ENCODE measurements at regions not wholly inside any gene's neighbourhood (a gene's known extent, or its start where the extent isn't known, plus 50 kb on each side); places are given as distances from the start of the nearest gene placed in this dataset.

- no peak for DNase-seq
Measured at GRCh38 chr15:73001840-73002239, 50.4 kb upstream of the NEO1 start.

GRCh38 chr15:73000293-73000692, 52.0 kb upstream of the NEO1 start:
- no peak for DNase-seq

- DNase-seq = no peak
Measured at GRCh38 chr15:72999586-72999985, 52.7 kb upstream of the NEO1 start.

- DNase-seq = no peak
Measured at GRCh38 chr15:72998681-72999466, 53.4 kb upstream of the NEO1 start.

GRCh38 chr15:72998226-72998625, 54.0 kb upstream of the NEO1 start:
- no peak for DNase-seq

GRCh38 chr15:72995849-72996248, 56.4 kb upstream of the NEO1 start:
- no peak for DNase-seq

GRCh38 chr15:72994534-72995177, 57.6 kb upstream of the NEO1 start:
- no peak for DNase-seq

- DNase-seq = no peak
Measured at GRCh38 chr15:72992841-72993252, 59.4 kb upstream of the NEO1 start.

GRCh38 chr15:72991026-72991425, 61.2 kb upstream of the NEO1 start:
- DNase-seq = no peak

GRCh38 chr15:72983801-72984545, 68.3 kb upstream of the NEO1 start:
- no peak for DNase-seq

GRCh38 chr15:72982714-72983113, 69.5 kb upstream of the NEO1 start:
- DNase-seq = no peak

- no peak for DNase-seq
Measured at GRCh38 chr15:72980661-72981060, 71.6 kb upstream of the NEO1 start.

- DNase-seq = no peak
Measured at GRCh38 chr15:72979791-72980190, 72.5 kb upstream of the NEO1 start.

GRCh38 chr15:72979308-72979707, 73.0 kb upstream of the NEO1 start:
- no peak for DNase-seq

GRCh38 chr15:72978223-72978622, 74.0 kb upstream of the NEO1 start:
- DNase-seq = no peak

GRCh38 chr15:72972362-72972761, 79.9 kb upstream of the NEO1 start:
- DNase-seq = no peak

GRCh38 chr15:72971766-72972165, 80.5 kb upstream of the NEO1 start:
- no peak for DNase-seq

- DNase-seq = no peak
Measured at GRCh38 chr15:72970933-72971760, 81.1 kb upstream of the NEO1 start.

GRCh38 chr15:72968531-72968922, 83.7 kb upstream of the NEO1 start:
- no peak for DNase-seq

GRCh38 chr15:72967811-72968530, 84.3 kb upstream of the NEO1 start:
- no peak for DNase-seq

GRCh38 chr15:72967397-72967796, 84.9 kb upstream of the NEO1 start:
- peak; percentile 12 for DNase-seq

- DNase-seq = no peak
Measured at GRCh38 chr15:72966641-72967040, 85.6 kb upstream of the NEO1 start.

All from CD4-positive, alpha-beta T cell treated with Interleukin-10 for 1 hour (primary cell).